HG03558 (cell line): ENCODE measurements at regions not wholly inside any gene's neighbourhood (a gene's known extent, or its start where the extent isn't known, plus 50 kb on each side); places are given as distances from the start of the nearest gene placed in this dataset.
"Not testable (repeated sequence)": the region's sequence is repeated elsewhere in the genome, so short reads cannot be mapped to it uniquely, and the experiment has no call there.

Experiments
- ATAC-seq: cut with Tn5 transposase; IDR thresholded peaks from one replicate; pipeline ENCODE4 v1.9.1; 2021; ENCODE audit warnings: moderate number of reproducible peaks; ENCODE audit not compliant: unreplicated experiment; ENCODE audit errors: extremely low read depth

- ATAC-seq, result no peak
Observed at GRCh38 chr4:63169836-63170235, 1239.4 kb downstream of the TECRL start.

DNA sequence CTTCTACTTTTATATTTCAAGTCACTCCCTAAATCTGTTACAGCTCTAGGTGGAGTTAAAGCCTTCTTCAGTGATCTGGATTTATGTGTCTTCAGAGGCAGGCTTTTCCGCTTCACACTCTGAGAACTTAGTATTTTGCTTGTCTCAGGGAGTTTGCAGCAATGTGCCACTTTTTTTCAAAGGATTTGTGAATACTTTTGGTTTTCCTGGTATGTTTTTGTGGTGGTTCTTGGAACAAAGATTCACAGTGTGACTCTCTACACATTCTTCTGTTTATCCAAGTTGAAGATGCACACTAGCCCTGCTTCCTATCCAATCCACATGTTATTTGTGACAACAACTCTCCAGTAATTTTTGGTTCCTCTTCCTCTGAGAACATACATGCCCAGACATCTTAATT is 1253.7 kb downstream of the TECRL start:
- ATAC-seq, result no peak

DNA sequence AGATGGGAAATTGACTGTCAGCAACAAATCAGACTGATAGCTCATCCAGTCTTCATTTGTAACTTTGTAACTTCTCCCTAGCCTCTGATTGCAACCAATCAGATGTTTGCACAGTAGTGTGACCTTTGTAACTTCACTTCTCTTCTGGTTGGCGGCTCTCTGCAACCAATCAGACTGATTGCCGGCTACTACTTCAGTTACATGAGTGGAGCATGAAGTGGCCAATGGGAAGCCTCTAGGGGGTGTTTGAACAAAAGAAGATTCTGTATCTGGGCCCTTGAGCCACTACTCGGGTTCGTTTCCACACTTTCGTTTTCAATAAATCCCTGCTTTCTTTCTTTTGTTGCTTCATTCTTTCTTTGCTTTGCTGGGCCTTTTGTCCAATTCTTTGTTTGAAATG is 1285.8 kb downstream of the TECRL start:
- ATAC-seq, result no peak

GRCh38 chr4:63122955-63123354 is 1286.3 kb downstream of the TECRL start:
- no peak for ATAC-seq

- ATAC-seq, result no peak
Observed at GRCh38 chr4:63106600-63106999, 1302.7 kb downstream of the TECRL start.

GRCh38 chr4:63105839-63106238 is 1303.4 kb downstream of the TECRL start:
- no peak for ATAC-seq

GRCh38 chr4:63090641-63091040 is 1318.6 kb downstream of the TECRL start:
- no peak for ATAC-seq

- no peak for ATAC-seq
Observed at GRCh38 chr4:63085091-63085490, 1324.2 kb downstream of the TECRL start.

DNA sequence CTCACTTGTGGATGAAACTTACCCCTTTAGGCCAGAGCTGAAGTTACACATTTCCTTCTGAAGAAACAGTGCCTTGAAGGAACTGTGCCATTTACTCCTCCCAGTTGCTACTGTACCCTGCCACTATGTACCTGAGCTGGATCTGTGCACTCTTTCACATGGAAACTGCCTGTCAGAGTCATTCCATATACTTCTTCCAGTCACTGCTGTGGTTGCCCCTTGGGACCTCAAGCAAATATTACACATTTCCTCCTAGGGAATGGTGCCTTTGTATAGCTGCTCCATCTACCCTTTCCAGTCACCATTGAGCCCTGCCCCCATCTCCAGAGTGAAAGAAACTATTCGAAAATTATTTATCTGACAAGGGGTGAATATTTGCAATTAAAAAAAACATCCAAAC is 1328.3 kb downstream of the TECRL start:
- no peak for ATAC-seq

DNA sequence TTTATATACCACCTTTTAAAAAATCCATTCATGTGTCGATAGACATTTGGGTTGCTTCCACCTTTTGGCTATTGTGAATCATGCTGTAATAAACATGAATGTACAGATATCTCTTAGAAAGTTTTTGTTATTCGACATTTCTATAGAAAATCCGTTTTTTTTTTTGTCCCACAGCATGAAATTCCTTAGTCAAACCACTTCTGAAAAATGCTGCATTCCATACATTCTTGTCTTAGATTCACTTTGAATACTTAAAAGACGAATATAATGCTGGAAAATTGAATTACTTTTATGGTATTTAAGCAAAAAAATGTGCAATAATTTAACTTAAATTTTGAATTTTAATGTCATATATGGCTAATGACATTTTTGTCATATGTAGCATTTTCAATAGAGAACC is 1345.5 kb downstream of the TECRL start:
- ATAC-seq, result no peak

DNA sequence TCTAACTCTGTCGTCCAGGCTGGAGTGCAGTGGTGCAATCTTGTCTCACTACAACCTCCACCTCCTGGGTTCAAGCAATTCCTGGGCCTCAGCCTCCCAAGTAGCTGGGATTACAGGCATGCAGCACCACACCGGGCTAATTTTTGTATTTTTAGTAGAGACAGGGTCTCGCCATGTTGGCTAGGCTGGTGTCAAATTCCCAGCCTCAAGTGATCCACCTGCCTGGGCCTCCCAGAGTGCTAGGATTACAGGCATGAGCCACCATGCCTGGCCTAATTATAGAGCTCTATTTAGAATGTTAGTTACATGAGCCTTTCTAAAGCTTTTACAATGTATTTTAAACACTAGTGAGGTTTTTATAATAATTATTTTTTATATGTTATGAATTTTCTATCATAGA is 1346.4 kb downstream of the TECRL start:
- not testable (repeated sequence) for ATAC-seq

- no peak for ATAC-seq
Observed at GRCh38 chr4:63049726-63050125, 1359.5 kb downstream of the TECRL start.

- ATAC-seq, result no peak
Observed at GRCh38 chr4:63049278-63049677, 1360.0 kb downstream of the TECRL start.

GRCh38 chr4:63036159-63036866 is 1372.9 kb downstream of the TECRL start:
- no peak for ATAC-seq

GRCh38 chr4:63029380-63029779 is 1379.9 kb downstream of the TECRL start:
- no peak for ATAC-seq

DNA sequence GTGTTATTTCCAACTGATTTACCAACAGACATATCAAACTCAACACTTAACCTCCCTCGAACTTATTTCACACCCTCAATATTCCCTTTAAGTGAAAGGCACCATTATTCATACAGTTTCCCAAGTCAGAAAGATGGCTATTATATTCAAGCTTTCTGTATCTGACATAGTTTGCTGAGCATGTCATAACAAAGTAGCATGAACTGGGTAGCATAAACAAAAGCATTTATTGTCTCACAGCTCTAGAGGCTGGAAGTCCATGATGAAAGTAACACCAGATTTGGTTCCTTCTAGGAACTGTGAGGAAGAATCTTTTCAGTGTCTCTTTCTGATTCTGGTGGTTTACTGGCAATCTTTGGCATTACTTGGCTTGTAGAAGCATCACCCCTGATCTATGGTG is 1388.6 kb downstream of the TECRL start:
- ATAC-seq, result no peak

DNA sequence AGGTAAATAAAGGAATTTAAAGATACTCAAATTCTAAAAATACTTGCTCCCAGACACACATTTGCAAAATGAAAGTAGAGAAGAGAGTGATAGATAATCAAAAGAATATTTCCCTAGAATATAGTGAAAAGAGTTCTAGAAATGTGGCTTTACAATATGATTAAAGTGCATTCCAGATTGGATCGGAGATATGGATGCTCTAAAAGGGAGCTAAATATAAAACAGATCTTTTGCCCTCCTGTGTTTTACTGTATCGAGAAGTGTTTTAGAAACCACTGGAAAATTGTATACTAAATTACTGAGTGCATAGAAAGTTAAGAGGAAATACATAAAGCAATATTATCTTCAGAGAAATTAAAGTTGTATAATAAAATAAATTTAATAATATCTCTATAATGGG is 1392.0 kb downstream of the TECRL start:
- ATAC-seq, result no peak

- ATAC-seq, result no peak
Observed at GRCh38 chr4:62970846-62971245, 1438.4 kb downstream of the TECRL start.

- ATAC-seq, result no peak
Observed at GRCh38 chr4:62960415-62960814, 1448.8 kb downstream of the TECRL start.

DNA sequence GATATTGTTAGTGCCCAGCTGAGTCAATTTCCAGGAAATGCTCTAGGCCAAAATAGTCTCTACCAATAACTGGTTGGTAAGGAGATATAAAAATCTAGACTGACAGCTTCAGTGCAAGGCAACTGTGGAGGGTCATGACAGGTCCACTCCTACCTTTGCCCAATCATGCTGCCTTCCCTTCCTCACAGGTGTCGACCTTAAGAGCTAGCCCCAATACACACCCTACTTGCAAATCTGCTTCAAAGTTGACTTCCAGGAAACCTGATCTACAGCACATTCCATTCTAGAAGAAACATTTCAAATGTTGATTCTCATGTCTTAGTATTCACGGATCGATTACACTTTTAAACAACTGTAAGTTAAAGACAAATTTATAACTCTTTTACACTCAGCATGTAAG is 1455.5 kb downstream of the TECRL start:
- ATAC-seq, result no peak

GRCh38 chr4:62952366-62952765 is 1456.9 kb downstream of the TECRL start:
- no peak for ATAC-seq

- no peak for ATAC-seq
Observed at GRCh38 chr4:62948108-62948507, 1461.1 kb downstream of the TECRL start.

GRCh38 chr4:62940229-62940628 is 1469.0 kb downstream of the TECRL start:
- ATAC-seq, result no peak
